GM12878 (cell line): ENCODE measurements at regions not wholly inside any gene's neighbourhood (a gene's known extent, or its start where the extent isn't known, plus 50 kb on each side); places are given as distances from the start of the nearest gene placed in this dataset.

ENCODE experiments used
- ATAC-seq: fragments of 200-7000 bp; cut with Tn5 transposase; 3 replicates; pipeline ENCODE4 v1.9.1; 2020; ENCODE audit warnings: mild to moderate bottlenecking, moderate library complexity
- BruUV-seq: library from RNA; stranded (reverse); fragments of 400-500 nt; replicated peaks from 2 replicates; lab custom pipeline; 2021; lab: Mats Ljungman, UMichigan
- CTCF ChIA-PET: fragments of 300-600 bp; sonication (Branson Sonifier 250); formaldehyde crosslinking; extraction: SDS; loops from one replicate; lab custom pipeline; 2021; ENCODE audit warnings: inconsistent platforms; lab: Yijun Ruan, JAX
- POLR2A ChIA-PET: fragments of 350-600 bp; formaldehyde crosslinking; extraction: SDS; loops from one replicate; lab custom pipeline; 2021; ENCODE audit warnings: inconsistent platforms; lab: Charles Lee
- RAD21 ChIA-PET: fragments of 300-600 bp; sonication (Branson Sonifier 250); formaldehyde crosslinking; loops from one replicate; lab custom pipeline; 2023; ENCODE audit warnings: antibody characterized with exemption; ENCODE audit not compliant: unreplicated experiment; lab: Charles Lee
- SMC1A ChIA-PET: fragments of 300-600 bp; sonication (Branson Sonifier 250); formaldehyde crosslinking; loops from one replicate; lab custom pipeline; 2023; ENCODE audit not compliant: unreplicated experiment, uncharacterized antibody; lab: Charles Lee
- DNase-seq: peaks from one replicate; pipeline ENCODE4 v3.0.0-alpha.2; 2011; ENCODE audit warnings: low read depth, low spot score
- FAIRE-seq: peaks from 3 replicates; lab custom pipeline; 2011; peaks lifted over from hg19 to GRCh38; lab: Jason Lieb, UNC
- H2AFZ ChIP-seq: 2 replicates; pipeline ENCODE4 v1.6.0; 2011; ENCODE audit warnings: low read depth, low read length, control low read depth; ENCODE audit not compliant: control insufficient read depth
- H3K27ac ChIP-seq: 2 replicates; pipeline ENCODE4 v1.5.1; 2011; ENCODE audit warnings: control low read depth; ENCODE audit not compliant: control insufficient read depth, insufficient read depth
- H3K27me3 ChIP-seq, 2 experiments: replicated peaks in 1 of 2; 2 replicates each; pipeline versions ENCODE4 v1.6.0 to v1.6.1; 2011; ENCODE audit warnings: low read length in 1 of 2; ENCODE audit not compliant: control insufficient read depth in 2 of 2, insufficient read depth in 2 of 2
- H3K36me3 ChIP-seq, 2 experiments: 2 replicates each; pipeline ENCODE4 v1.5.1; 2011; ENCODE audit warnings: low read length in 1 of 2; ENCODE audit not compliant: control insufficient read depth in 2 of 2, insufficient read depth in 2 of 2
- H3K4me1 ChIP-seq: 2 replicates; pipeline ENCODE4 v1.6.1; 2011; ENCODE audit warnings: mild to moderate bottlenecking, low read length, moderate library complexity, mixed read lengths; ENCODE audit not compliant: control insufficient read depth, insufficient read depth
- H3K4me2 ChIP-seq: 2 replicates; pipeline ENCODE4 v1.6.0; 2011; ENCODE audit warnings: control low read depth; ENCODE audit not compliant: control insufficient read depth, insufficient read depth
- H3K4me3 ChIP-seq: fragments of 200-600 bp; sonication (generic); 2 replicates; pipeline ENCODE4 v1.5.1; 2016
- H3K79me2 ChIP-seq: 2 replicates; pipeline ENCODE4 v1.6.0; 2011; ENCODE audit warnings: low read length; ENCODE audit not compliant: control insufficient read depth, insufficient read depth
- H3K9ac ChIP-seq: 2 replicates; pipeline ENCODE4 v1.8.0; 2011; ENCODE audit warnings: low read length, control low read depth, mixed read lengths; ENCODE audit not compliant: control insufficient read depth, insufficient read depth
- H3K9me3 ChIP-seq: replicated peaks from 3 replicates; pipeline ENCODE4 v1.5.1; 2011; ENCODE audit warnings: mild to moderate bottlenecking, low read length; ENCODE audit not compliant: control insufficient read depth, insufficient read depth
- H4K20me1 ChIP-seq: 2 replicates; pipeline ENCODE4 v1.6.0; 2011; ENCODE audit not compliant: control insufficient read depth, insufficient read depth
- ATF7 ChIP-seq: fragments of 450-650 bp; IDR thresholded peaks from 2 replicates; pipeline ENCODE4 v1.6.1; 2016; ENCODE audit warnings: low read depth, mild to moderate bottlenecking
- BMI1 ChIP-seq: fragments of 450-650 bp; IDR thresholded peaks from 2 replicates; pipeline ENCODE4 v1.6.1; 2016; ENCODE audit warnings: mild to moderate bottlenecking, moderate library complexity, borderline replicate concordance
- CBFB ChIP-seq: IDR thresholded peaks from 2 replicates; pipeline ENCODE4 v1.6.1; 2016; ENCODE audit warnings: antibody characterized with exemption, low read depth
- CBX3 ChIP-seq: fragments of 200-600 bp; sonication (generic); IDR thresholded peaks from 2 replicates; pipeline ENCODE4 v1.6.1; 2016; ENCODE audit warnings: low read depth, borderline replicate concordance
- CBX5 ChIP-seq: sonication (generic); IDR thresholded peaks from 2 replicates; pipeline ENCODE4 v1.6.1; 2016; ENCODE audit warnings: low read depth, moderate library complexity, mild to moderate bottlenecking, inconsistent platforms
- MAX ChIP-seq: IDR thresholded peaks from 2 replicates; pipeline ENCODE4 v1.6.1; 2012; ENCODE audit warnings: low read depth, low read length, improper control_type of control experiment
- MEF2A ChIP-seq: IDR thresholded peaks from 2 replicates; pipeline ENCODE4 v1.6.1; 2011; ENCODE audit warnings: low read depth, mild to moderate bottlenecking, low read length, moderate library complexity; ENCODE audit not compliant: insufficient read depth
- MYB ChIP-seq: fragments of 150-350 bp; IDR thresholded peaks from 2 replicates; pipeline ENCODE4 v1.6.1; 2014; ENCODE audit warnings: mild to moderate bottlenecking, low read depth, low read length, borderline replicate concordance
- NFIC ChIP-seq: IDR thresholded peaks from 2 replicates; pipeline ENCODE4 v1.6.1; 2012; ENCODE audit warnings: low read depth, mild to moderate bottlenecking, inconsistent platforms, low read length, moderate library complexity
- RBBP5 ChIP-seq: fragments of 200-600 bp; sonication (generic); conservative IDR thresholded peaks from 2 replicates; pipeline ENCODE4 v1.6.1; 2016
- RELA ChIP-seq: fragments of 450-650 bp; IDR thresholded peaks from 2 replicates; pipeline ENCODE4 v1.8.0; 2014; ENCODE audit warnings: borderline replicate concordance; ENCODE audit not compliant: partially characterized antibody
- STAT1 ChIP-seq: fragments of 450-650 bp; conservative IDR thresholded peaks from 2 replicates; pipeline ENCODE4 v1.6.1; 2014; ENCODE audit warnings: antibody characterized with exemption, mild to moderate bottlenecking
- TCF3 ChIP-seq: IDR thresholded peaks from 2 replicates; pipeline ENCODE4 v1.6.1; 2012; ENCODE audit warnings: low read depth, mild to moderate bottlenecking, low read length, borderline replicate concordance; ENCODE audit not compliant: insufficient read depth
- YY1 ChIP-seq: IDR thresholded peaks from 2 replicates; pipeline ENCODE4 v1.6.1; 2011; ENCODE audit warnings: low read depth, mild to moderate bottlenecking, low read length
- ZBED1 ChIP-seq: IDR thresholded peaks from 2 replicates; pipeline ENCODE4 v1.6.1; 2016; ENCODE audit warnings: borderline replicate concordance
- ZNF24 ChIP-seq: fragments of 450-650 bp; IDR thresholded peaks from 2 replicates; pipeline ENCODE4 v1.6.1; 2017; ENCODE audit warnings: antibody characterized with exemption, mild to moderate bottlenecking
- ZNF384 ChIP-seq: IDR thresholded peaks from 2 replicates; pipeline ENCODE4 v1.6.1; 2012; ENCODE audit warnings: low read depth, mild to moderate bottlenecking, low read length, improper control_type of control experiment, borderline replicate concordance
- WGBS: methylation state at CpG from one replicate; pipeline ENCODE4 v1.1.6; 2016; ENCODE audit warnings: low lambda C conversion rate; ENCODE audit not compliant: insufficient replicate concordance, insufficient coverage; ENCODE audit errors: missing lambda C conversion rate; 5-methylcytosine and 5-hydroxymethylcytosine counted together
- in situ Hi-C: fragments of 300-500 bp; cut with MboI; formaldehyde crosslinking; loops from 9 replicates; pipeline ENCODE4 v1.14.3; 2018; ENCODE audit warnings: mixed read lengths
- intact Hi-C: fragments of 100-400 bp; cut with micrococcal nuclease; formaldehyde crosslinking; loops from one replicate; pipeline ENCODE4 v1.14.2; 2022; ENCODE audit not compliant: unreplicated experiment
- TF ChIP-seq, protein P1 (sequence below): fragments of 450-650 bp; IDR thresholded peaks from 2 replicates; pipeline ENCODE4 v1.6.1; 2016; ENCODE audit warnings: mild to moderate bottlenecking

GRCh38 chr3:18650731-18651130 lies 225.6 kb upstream of the SATB1 start:
- 88% methylated on average over 5 of the region's 5 CpGs for WGBS
- Histone ChIP-seq H4K20me1 (no peaks in the 10 kb centered on the region), H3K9ac (no peak overlapping the region), H3K79me2 (no peaks in the 10 kb centered on the region), H3K4me1 (0 out of 2 replicates have a peak, but pooled peaks cover 2% of the 10 kb centered on the region), H3K36me3 (no peaks in the 10 kb centered on the region), H3K27ac (no peak overlapping the region), H3K4me3 (no peak overlapping the region), H2AFZ (no peak overlapping the region), H3K9me3 (no peaks in the 10 kb centered on the region), H3K4me2 (no peak overlapping the region), H3K27me3 (no peaks in the 10 kb centered on the region)
- ChIA-PET CTCF (no interaction called here), RAD21 (interaction anchor here (0.7 kb wide), 1 partner anchor 91 kb away, joined by 4 read pairs; no protein-coding TSS in a partner anchor), POLR2A (no interaction called here), SMC1A (no interaction called here)
- TF ChIP-seq CBX5: no peak
- TF ChIP-seq STAT1: no peak
- TF ChIP-seq ATF7: no peak
- no peak for TF ChIP-seq MYB
- no peak for TF ChIP-seq YY1
- TF ChIP-seq, protein P1, sequence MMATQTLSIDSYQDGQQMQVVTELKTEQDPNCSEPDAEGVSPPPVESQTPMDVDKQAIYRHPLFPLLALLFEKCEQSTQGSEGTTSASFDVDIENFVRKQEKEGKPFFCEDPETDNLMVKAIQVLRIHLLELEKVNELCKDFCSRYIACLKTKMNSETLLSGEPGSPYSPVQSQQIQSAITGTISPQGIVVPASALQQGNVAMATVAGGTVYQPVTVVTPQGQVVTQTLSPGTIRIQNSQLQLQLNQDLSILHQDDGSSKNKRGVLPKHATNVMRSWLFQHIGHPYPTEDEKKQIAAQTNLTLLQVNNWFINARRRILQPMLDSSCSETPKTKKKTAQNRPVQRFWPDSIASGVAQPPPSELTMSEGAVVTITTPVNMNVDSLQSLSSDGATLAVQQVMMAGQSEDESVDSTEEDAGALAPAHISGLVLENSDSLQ: no peak
- no peak for TF ChIP-seq NFIC
- no peak for TF ChIP-seq MEF2A
- no peak for TF ChIP-seq ZNF24
- no peak for TF ChIP-seq CBX3
- TF ChIP-seq MAX: no peak
- TF ChIP-seq ZBED1: no peak
- TF ChIP-seq RBBP5: no peak
- no peak for TF ChIP-seq ZNF384
- TF ChIP-seq CBFB: no peak
- TF ChIP-seq BMI1: no peak
- no peak for TF ChIP-seq RELA
- TF ChIP-seq TCF3: no peak
- BruUV-seq: no TSS peak
- FAIRE-seq (no peak), DNase-seq (no peak), ATAC-seq (no peak)
- intact Hi-C loops (no loop called here), in situ Hi-C loops (no loop called here)
